ENCODE measurements at regions not wholly inside any gene's neighbourhood (a gene's known extent, or its start where the extent isn't known, plus 50 kb on each side); places are given as distances from the start of the nearest gene placed in this dataset.

- peak; percentile 71 to 93 (median 90) for TF ChIP-seq CTCF (IDR thresholded peaks at IDR 0.05)
- no peak for TF ChIP-seq POLR2A (IDR thresholded peaks at IDR 0.05)
Measured at GRCh38 chr9:78439190-78439865, 142.4 kb downstream of the PSAT1 start.

Data from testis (tissue), 2 donors.